GM23248 (cell line): ENCODE measurements at regions not wholly inside any gene's neighbourhood (a gene's known extent, or its start where the extent isn't known, plus 50 kb on each side); places are given as distances from the start of the nearest gene placed in this dataset.

Experiments
- EZH2 ChIP-seq: fragments of 200-600 bp; sonication (generic); IDR thresholded peaks from 2 replicates; pipeline ENCODE4 v1.6.1; 2018; ENCODE audit warnings: antibody characterized with exemption, mild to moderate bottlenecking; ENCODE audit not compliant: insufficient read depth, poor library complexity, severe bottlenecking
- EZH2phosphoT487 ChIP-seq: fragments of 200-600 bp; sonication (generic); IDR thresholded peaks from 2 replicates; pipeline ENCODE4 v1.6.1; 2018; ENCODE audit warnings: antibody characterized with exemption, moderate library complexity, mild to moderate bottlenecking, low read depth; ENCODE audit not compliant: insufficient read depth

GRCh38 chr4:159542296-159542695, 439.4 kb downstream of the RAPGEF2 start:
- TF ChIP-seq EZH2 (no peak), EZH2phosphoT487 (no peak)
